Upper lobe of left lung (tissue), 4 donors: ENCODE measurements at regions not wholly inside any gene's neighbourhood (a gene's known extent, or its start where the extent isn't known, plus 50 kb on each side); places are given as distances from the start of the nearest gene placed in this dataset.

Experiments
- CTCF ChIP-seq, 6 experiments: fragments of 450-650 bp in 4 of 6; fragments of 200-600 bp in 2 of 6; sonication (generic) in 2 of 6; IDR thresholded peaks; one replicate each; pipeline ENCODE4 v1.5.1; 2016 to 2019; ENCODE audit warnings: antibody characterized with exemption in 6 of 6
- POLR2A ChIP-seq, 4 donors: fragments of 450-650 bp; IDR thresholded peaks; one replicate each; pipeline ENCODE4 v1.5.1; 2016 to 2017; ENCODE audit warnings: antibody characterized with exemption in 4 of 4, mild to moderate bottlenecking in 2 of 4

DNA sequence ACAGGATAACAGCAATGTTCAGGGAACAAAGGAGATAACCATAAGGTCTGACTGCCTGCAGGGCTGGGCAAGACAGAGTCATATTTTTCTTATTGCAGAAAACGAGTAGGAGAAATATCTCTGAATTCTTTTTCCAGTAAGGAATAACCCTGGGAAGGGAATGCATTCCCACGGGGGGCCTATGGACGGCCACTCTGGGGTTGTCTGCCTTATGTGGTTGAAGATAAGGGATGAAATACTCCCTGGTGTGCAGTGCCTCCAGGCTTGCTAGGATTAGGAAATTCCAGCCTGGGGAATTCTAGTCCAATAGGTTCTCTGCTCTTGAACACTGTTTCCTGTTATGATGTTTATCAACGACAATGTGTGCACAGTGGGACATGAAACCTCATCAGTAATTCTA lies 185.3 kb upstream of the HSFY2 start:
- TF ChIP-seq CTCF (IDR thresholded peaks at IDR 0.05): no peak
- no peak for TF ChIP-seq POLR2A (IDR thresholded peaks at IDR 0.05)
